IPS DF 4.7 (cell line): ENCODE measurements at regions not wholly inside any gene's neighbourhood (a gene's known extent, or its start where the extent isn't known, plus 50 kb on each side); places are given as distances from the start of the nearest gene placed in this dataset.

Source experiments
- DNase-seq: peaks from one replicate; pipeline ENCODE4 v3.0.0-alpha.2; 2013; ENCODE audit warnings: low spot score; ENCODE audit errors: extremely low read depth

- no peak for DNase-seq
Measured at GRCh38 chr18:61729322-61729721, 163.5 kb downstream of the RNF152 start.

DNA sequence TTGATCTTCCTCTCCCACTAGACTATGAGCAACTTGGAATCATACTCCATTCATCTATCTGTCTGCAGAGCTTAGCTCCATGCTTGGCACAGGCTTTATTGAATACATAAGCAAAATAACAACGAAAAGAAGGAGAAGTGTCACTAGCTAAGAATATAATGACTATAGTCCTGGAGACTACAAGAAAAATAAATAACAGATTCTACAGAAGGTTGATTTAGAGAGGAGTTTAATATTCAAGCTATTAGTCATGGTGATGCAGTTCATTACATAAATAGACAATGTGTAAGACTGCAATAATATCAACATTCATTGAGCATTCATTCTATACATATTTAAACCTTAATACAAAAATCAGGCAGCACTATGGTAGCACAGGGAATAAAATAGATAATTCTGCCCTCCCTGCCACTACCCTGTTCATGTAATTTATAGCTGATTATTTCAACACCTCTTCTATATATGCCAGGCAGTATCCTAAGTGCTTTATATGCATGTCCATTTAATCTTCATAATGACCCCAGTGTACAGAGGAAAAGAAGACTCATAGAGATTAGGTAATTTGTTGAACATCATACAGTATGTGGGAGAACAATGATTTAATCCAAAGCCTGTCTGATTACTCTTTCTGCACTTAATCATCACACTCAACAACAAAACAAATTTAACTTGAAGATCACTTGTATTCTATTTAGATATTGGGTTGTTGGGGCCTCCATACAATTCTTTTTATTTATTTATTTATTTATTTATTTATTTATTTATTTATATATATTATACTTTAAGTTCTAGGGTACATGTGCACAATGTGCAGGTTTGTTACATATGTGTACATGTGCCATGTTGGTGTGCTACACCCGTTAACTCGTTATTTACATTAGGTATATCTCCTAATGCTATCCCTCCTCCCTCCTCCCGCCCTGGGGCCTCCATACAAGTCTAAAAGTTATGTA, 165.3 kb downstream of the RNF152 start:
- DNase-seq: no peak

- DNase-seq: no peak
Measured at GRCh38 chr18:61724532-61724931, 168.3 kb downstream of the RNF152 start.

DNA sequence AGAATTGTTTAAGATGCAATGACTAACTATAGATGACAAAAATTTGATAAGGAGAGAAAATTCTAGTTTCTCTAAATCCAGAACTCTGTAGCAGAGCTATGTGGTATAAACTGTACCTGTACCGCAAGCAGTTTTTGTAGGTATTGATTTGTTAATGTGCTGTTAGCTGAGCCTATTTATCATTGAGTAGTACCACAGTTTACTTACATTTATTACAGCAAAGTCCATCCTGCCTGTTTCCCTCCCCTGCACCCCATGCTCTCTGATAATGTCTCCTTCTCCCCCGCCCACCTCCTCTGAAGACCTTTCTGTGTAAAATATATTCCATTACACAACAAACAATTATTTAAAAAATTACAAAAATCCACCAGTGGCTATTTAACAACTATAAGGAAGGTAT, 170.6 kb downstream of the RNF152 start:
- DNase-seq: no peak

- DNase-seq: no peak
Measured at GRCh38 chr18:61720496-61720895, 172.3 kb downstream of the RNF152 start.

DNA sequence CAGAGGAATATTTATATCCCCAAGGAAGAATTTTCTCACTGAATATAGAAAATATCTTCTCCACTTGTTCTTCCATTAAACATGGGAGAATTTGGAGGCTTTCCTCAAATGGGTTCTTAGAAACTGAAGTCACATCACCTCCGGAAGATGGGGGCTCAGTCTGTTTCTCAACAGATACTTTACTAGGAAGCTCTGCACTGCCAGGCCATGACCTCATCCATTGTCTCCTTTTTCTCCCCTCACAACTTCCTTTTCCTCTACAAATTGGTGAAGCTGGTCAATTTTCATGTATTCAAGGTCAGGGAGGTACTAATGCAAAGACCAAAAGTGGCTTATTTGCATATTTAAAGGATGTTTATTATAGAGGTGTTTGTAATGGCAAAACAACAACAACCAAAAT, 173.1 kb downstream of the RNF152 start:
- DNase-seq: no peak

DNA sequence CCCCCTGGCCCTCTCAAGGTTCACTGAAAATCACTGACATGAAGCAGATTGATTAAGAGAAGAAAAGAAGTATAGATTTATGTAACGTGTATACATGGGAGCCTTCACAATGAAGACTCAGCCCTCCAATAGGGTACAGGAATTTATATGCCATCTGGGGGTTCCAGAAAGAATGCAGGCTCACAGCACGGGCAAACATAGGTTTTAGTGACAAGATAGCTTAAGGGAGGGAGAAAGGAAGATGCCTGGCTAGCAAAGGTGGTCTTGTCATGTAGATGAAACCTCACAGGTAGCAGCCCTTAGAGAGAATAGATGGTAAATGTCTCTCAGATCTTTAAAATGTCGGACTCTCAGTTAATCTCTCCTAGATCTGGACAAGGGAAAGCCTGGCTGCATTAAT, 173.9 kb downstream of the RNF152 start:
- no peak for DNase-seq

DNA sequence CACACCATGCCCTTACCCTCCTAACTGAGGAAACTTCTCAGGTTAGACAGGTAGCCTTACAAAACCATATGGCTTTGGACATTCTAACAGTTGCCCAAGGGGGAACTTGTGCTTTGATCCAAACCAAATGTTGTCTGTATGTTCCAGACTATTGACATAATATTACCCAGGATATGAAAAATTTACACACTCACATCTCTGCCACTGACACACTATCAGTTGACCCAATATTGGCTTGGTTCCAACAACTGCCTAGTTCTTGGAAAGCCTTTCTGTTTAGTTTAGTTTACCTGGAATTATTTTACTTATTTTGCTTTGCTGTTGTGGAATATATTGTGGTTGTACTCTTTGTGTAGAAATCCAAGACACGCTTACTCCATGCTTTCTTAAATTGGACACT, 178.4 kb downstream of the RNF152 start:
- no peak for DNase-seq

GRCh38 chr18:61713502-61713901, 179.3 kb downstream of the RNF152 start:
- no peak for DNase-seq

GRCh38 chr18:61710082-61710620, 182.7 kb downstream of the RNF152 start:
- DNase-seq: no peak

- DNase-seq: no peak
Measured at GRCh38 chr18:61706276-61706915, 186.4 kb downstream of the RNF152 start.

DNA sequence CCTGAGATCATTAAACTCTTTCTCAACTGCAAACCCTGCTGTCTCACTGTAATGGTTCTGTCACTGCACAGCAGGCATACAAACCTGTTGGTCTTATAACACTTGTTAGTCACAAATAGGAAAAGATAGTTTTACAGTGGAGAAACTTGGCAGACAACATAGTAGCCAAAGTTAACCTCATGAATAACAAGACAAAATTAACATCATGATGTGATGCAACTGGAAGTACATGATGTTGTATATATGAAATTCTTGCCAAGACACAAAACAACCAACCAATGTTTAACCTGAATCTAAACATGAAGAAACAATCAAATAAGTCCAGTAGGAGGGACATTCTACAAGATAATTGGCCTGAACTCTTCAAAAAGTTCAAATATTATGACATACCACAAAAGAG, 189.3 kb downstream of the RNF152 start:
- DNase-seq: no peak

DNA sequence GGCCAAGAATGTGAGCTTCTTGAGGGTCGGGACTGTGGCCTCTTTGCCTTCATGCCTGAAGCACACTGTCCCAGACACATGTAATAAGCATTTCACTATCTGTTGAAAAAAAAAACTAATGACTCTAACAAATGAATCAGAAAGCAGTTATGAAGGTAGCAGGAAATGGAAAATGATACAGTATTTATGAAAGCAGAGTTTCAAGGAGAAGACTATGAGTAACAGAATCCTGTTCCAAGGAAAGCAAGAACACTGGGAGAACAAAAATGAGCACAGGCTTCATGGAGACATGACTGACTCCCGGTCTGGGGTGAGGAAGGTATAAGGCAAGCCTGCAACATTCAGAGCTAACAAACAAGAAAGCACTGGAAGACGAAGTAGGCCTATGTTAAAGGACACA, 190.8 kb downstream of the RNF152 start:
- DNase-seq: no peak

DNA sequence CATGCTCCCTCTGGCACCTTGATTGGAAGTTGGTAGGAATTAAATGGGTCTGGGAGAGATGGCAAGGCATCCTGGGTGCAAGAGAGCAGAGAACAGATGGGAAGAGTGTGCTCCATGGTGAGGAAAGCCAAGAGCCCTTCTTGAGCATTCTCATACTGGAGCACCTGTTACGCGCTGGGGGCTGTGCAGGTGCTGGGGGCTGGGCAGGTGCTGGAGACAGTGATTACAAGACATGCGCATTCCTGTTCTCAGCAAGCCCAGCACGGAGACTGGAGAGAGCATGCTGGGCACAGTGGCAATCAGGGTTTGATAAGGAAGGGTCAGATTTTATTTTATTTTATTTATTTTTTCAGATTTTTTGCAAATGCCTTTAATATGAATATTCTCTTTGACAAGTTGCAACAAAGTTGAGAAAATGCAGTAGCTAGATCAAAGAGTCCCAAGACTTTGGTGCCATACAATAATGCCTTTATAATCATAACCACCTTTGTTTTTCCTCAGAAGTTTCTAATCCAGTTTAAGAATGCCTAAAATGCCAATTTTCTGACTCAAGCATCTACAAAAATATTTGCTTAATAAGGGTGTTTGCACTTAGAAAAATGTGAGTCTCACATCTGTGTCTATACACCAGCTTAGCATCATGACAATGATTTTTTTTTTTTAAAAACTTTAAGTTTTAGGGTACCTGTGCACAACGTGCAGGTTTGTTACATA, 193.3 kb downstream of the RNF152 start:
- DNase-seq: no peak

DNA sequence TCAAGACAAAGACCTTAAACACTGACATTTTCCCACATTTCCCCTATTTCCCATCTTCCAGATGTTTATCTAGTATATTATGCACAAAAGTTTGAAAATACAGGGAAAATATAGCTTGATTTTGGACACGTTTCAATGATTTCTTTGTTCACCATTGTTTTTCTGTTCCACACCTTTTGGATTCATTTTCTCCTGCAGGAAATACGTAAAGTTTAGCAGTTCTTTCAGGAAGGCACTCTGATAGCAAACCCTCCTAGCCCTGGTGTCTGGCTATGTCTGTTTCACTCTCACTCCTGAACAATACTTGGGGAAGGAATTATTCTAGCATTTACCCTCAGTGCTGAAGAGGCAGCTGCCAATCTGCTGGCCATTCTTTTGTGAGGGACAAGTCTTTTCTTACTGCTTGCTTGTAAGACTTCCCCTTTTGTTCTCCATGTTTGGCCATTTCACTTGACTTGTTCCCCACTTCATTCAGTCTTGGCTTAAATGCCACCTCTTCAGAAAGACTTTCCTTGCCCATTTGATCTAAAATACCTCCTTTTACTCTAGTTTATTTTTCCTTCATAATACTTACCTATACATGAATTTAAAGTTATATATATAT, 195.4 kb downstream of the RNF152 start:
- no peak for DNase-seq

DNA sequence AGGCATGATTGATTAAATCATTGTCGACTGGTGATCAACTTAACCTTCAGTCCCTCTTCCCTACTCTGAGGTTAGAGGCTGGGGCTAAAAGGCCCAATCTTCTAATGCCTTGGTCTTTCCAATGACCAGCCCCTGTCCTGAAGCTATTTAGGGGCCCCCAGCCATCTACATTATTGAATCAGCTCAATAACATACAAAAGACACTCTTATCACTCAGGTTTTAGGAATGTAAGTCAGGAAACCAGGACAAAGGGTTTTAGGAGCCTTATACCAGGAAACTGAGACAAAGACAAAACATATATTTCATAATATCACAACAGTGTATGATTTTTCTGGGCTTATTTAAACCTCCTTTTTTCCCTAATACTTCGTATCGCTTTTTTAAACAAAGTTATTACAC, 198.6 kb downstream of the RNF152 start:
- DNase-seq: no peak

- DNase-seq: no peak
Measured at GRCh38 chr18:61690418-61691138, 202.2 kb downstream of the RNF152 start.

- no peak for DNase-seq
Measured at GRCh38 chr18:61687317-61687716, 205.5 kb downstream of the RNF152 start.

DNA sequence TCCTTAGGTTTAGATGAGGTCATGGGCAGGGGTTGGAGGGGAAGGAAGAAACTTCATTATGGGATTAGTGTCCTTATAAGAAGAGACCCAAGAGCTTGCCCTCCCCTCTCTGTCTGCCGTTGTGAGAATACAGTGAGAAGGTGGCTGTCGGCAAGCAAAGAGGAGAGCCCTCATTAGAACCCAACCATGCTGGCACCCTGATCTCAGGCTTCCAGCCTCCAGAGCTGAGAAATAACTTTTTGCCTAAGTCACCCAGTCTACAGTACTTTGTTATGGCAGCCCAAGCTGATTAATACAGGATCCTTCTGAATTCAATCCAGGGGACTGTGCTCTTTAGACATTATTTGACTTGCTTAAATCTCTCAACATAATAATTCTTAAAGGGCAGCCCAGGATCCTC, 209.0 kb downstream of the RNF152 start:
- DNase-seq: no peak

DNA sequence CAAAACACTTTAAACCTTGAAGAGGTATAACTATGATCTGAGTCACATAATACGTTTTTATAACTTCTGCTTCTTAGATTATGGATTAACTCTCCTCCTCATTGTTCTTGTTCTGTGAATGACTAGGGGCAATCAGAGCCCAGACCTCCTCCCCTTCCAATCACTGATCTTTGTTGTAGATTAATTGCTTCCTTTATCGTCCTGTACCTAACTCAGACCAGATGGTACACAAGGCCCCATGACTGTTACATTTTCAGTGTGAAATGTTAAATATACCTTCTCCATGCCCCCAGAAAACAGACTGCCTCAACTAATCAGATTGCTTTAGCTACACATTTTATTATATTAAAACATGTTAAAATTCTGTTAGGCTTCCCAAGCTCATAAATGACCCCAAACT, 211.7 kb downstream of the RNF152 start:
- DNase-seq: no peak

DNA sequence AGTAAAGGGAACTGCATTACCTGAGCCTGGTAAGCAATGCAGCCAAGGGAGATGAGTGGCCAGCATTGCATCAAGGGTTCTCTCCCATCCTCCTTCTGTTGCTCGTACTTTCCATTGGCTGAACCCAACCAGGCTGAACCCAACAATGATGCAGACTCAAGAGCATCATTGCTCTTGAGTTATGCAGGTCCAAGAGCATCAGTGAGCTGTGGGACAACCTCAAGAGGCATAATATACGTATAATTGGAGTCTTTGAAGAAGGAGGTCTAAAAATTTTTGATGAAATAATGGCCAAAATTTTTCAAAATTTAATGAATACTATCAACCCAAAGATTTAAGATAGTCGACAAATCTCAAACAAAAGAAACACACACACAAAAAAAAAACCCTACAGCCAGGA, 213.0 kb downstream of the RNF152 start:
- no peak for DNase-seq
